HEK293 (cell line): ENCODE measurements at regions not wholly inside any gene's neighbourhood (a gene's known extent, or its start where the extent isn't known, plus 50 kb on each side); places are given as distances from the start of the nearest gene placed in this dataset.

ENCODE experiments used
- CTCF ChIA-PET: fragments of 350-600 bp; formaldehyde crosslinking; extraction: SDS; loops from one replicate; lab custom pipeline; 2021; ENCODE audit warnings: antibody characterized with exemption; lab: Yijun Ruan, JAX
- POLR2A ChIA-PET: fragments of 300-600 bp; formaldehyde crosslinking; extraction: SDS; loops from one replicate; lab custom pipeline; 2020; ENCODE audit warnings: antibody characterized with exemption, inconsistent platforms; lab: Yijun Ruan, JAX
- H3K27ac ChIP-seq: fragments of 200-500 bp; sonication (Bioruptor generic); 2 replicates; pipeline ENCODE4 v1.5.1; 2014; ENCODE audit warnings: low read depth, low read length, control low read depth, inconsistent platforms; ENCODE audit errors: extremely low read depth
- H3K36me3 ChIP-seq, 2 experiments: fragments of 200-500 bp in 1 of 2; sonication (Bioruptor generic) in 1 of 2; 1 replicate in 1 of 2; 2 replicates in 1 of 2; pipeline ENCODE4 v1.5.1; 2014 to 2017; ENCODE audit warnings: inconsistent platforms in 2 of 2, low read length in 2 of 2; ENCODE audit not compliant: control insufficient read depth in 2 of 2, insufficient read depth in 1 of 2
- H3K4me1 ChIP-seq: fragments of 200-500 bp; sonication (Bioruptor generic); 2 replicates; pipeline ENCODE4 v1.5.1; 2014; ENCODE audit warnings: mild to moderate bottlenecking, low read length, inconsistent platforms; ENCODE audit not compliant: control insufficient read depth, insufficient read depth
- H3K4me3 ChIP-seq: 2 replicates; pipeline ENCODE4 v1.5.1; 2011; ENCODE audit warnings: low read depth, mild to moderate bottlenecking, control low read depth, low read length, moderate library complexity
- H3K9me3 ChIP-seq: fragments of 200-500 bp; sonication (Bioruptor generic); 2 replicates; pipeline ENCODE4 v1.5.1; 2014; ENCODE audit warnings: low read depth, low read length, inconsistent platforms; ENCODE audit not compliant: control insufficient read depth, insufficient read depth
- CTCF ChIP-seq: fragments of 450-650 bp; formaldehyde crosslinking; IDR thresholded peaks from 2 replicates; pipeline ENCODE4 v1.5.1; 2016; ENCODE audit warnings: missing biosample characterization, missing genetic modification characterization
- ELK4 ChIP-seq: IDR thresholded peaks from 2 replicates; pipeline ENCODE4 v1.6.1; 2011; ENCODE audit warnings: mild to moderate bottlenecking, low read depth, low read length, borderline replicate concordance
- HOXD13 ChIP-seq: sonication (generic); formaldehyde crosslinking; IDR thresholded peaks from 2 replicates; pipeline ENCODE4 v1.8.0; 2022; ENCODE audit warnings: missing genetic modification reagents, borderline replicate concordance
- PATZ1 ChIP-seq: fragments of 450-650 bp; formaldehyde crosslinking; IDR thresholded peaks from 2 replicates; pipeline ENCODE4 v1.5.1; 2016; ENCODE audit warnings: missing biosample characterization, missing genetic modification characterization
- REPIN1 ChIP-seq: fragments of 450-650 bp; formaldehyde crosslinking; IDR thresholded peaks from 2 replicates; pipeline ENCODE4 v1.5.1; 2017; ENCODE audit warnings: missing biosample characterization, missing genetic modification characterization, low read depth
- SP7 ChIP-seq: fragments of 450-650 bp; formaldehyde crosslinking; IDR thresholded peaks from 2 replicates; pipeline ENCODE4 v1.5.1; 2016; ENCODE audit warnings: missing biosample characterization, missing genetic modification characterization
- ZBTB49 ChIP-seq: fragments of 450-650 bp; formaldehyde crosslinking; IDR thresholded peaks from 2 replicates; pipeline ENCODE4 v1.5.1; 2016; ENCODE audit warnings: missing biosample characterization, missing genetic modification characterization, low read depth
- ZBTB6 ChIP-seq: fragments of 450-650 bp; formaldehyde crosslinking; IDR thresholded peaks from 2 replicates; pipeline ENCODE4 v1.5.1; 2017; ENCODE audit warnings: missing biosample characterization, missing genetic modification characterization
- ZFP37 ChIP-seq: fragments of 450-650 bp; formaldehyde crosslinking; IDR thresholded peaks from 2 replicates; pipeline ENCODE4 v1.5.1; 2016; ENCODE audit warnings: missing biosample characterization, missing genetic modification characterization
- ZNF132 ChIP-seq: fragments of 450-650 bp; formaldehyde crosslinking; IDR thresholded peaks from 2 replicates; pipeline ENCODE4 v1.5.1; 2017; ENCODE audit warnings: missing biosample characterization, missing genetic modification characterization, borderline replicate concordance
- ZNF140 ChIP-seq: fragments of 450-650 bp; formaldehyde crosslinking; IDR thresholded peaks from 2 replicates; pipeline ENCODE4 v1.5.1; 2016; ENCODE audit warnings: missing biosample characterization, missing genetic modification characterization
- ZNF169 ChIP-seq: fragments of 450-650 bp; formaldehyde crosslinking; IDR thresholded peaks from 2 replicates; pipeline ENCODE4 v1.5.1; 2016; ENCODE audit warnings: missing biosample characterization, missing genetic modification characterization
- ZNF174 ChIP-seq: fragments of 450-650 bp; formaldehyde crosslinking; IDR thresholded peaks from 2 replicates; pipeline ENCODE4 v1.5.0; 2017; ENCODE audit warnings: missing biosample characterization, mild to moderate bottlenecking, missing genetic modification characterization
- ZNF184 ChIP-seq: fragments of 450-650 bp; IDR thresholded peaks from 2 replicates; pipeline ENCODE4 v1.5.1; 2018; ENCODE audit warnings: missing biosample characterization, mild to moderate bottlenecking, missing genetic modification characterization
- ZNF214 ChIP-seq: fragments of 450-650 bp; formaldehyde crosslinking; IDR thresholded peaks from 2 replicates; pipeline ENCODE4 v1.5.1; 2017; ENCODE audit warnings: missing biosample characterization, mild to moderate bottlenecking, missing genetic modification characterization, borderline replicate concordance
- ZNF48 ChIP-seq: fragments of 450-650 bp; formaldehyde crosslinking; IDR thresholded peaks from 2 replicates; pipeline ENCODE4 v1.5.1; 2016; ENCODE audit warnings: missing biosample characterization, missing genetic modification characterization
- ZNF514 ChIP-seq: fragments of 450-650 bp; formaldehyde crosslinking; IDR thresholded peaks from 2 replicates; pipeline ENCODE4 v1.5.1; 2016; ENCODE audit warnings: missing biosample characterization, missing genetic modification characterization
- ZNF518A ChIP-seq: fragments of 450-650 bp; formaldehyde crosslinking; conservative IDR thresholded peaks from 2 replicates; pipeline ENCODE4 v1.5.1; 2016; ENCODE audit warnings: low read depth, missing biosample characterization, missing genetic modification characterization
- ZNF701 ChIP-seq: fragments of 450-650 bp; formaldehyde crosslinking; IDR thresholded peaks from 2 replicates; pipeline ENCODE4 v1.5.1; 2016; ENCODE audit warnings: missing biosample characterization, missing genetic modification characterization
- ZNF777 ChIP-seq: fragments of 450-650 bp; formaldehyde crosslinking; IDR thresholded peaks from 2 replicates; pipeline ENCODE4 v1.5.1; 2017; ENCODE audit warnings: missing biosample characterization, missing genetic modification characterization, borderline replicate concordance

- no peak overlapping the region for H3K4me3 ChIP-seq
- TF ChIP-seq ZNF174 (tag by site-specific recombination) (no peak), ZNF48 (tag by site-specific recombination) (no peak), ZNF701 (tag by site-specific recombination) (no peak), ZNF518A (tag by site-specific recombination) (no peak), PATZ1 (tag by site-specific recombination) (no peak), REPIN1 (tag by site-specific recombination) (no peak), ZNF169 (tag by site-specific recombination) (no peak), ZNF140 (no peak), ZNF184 (tag by site-specific recombination) (no peak), CTCF (no peak), ZBTB49 (tag by site-specific recombination) (no peak), SP7 (tag by site-specific recombination) (no peak), ZNF214 (tag by site-specific recombination) (no peak), ZBTB6 (no peak), HOXD13 (no peak), ELK4 (no peak), ZNF777 (tag by site-specific recombination) (no peak), ZFP37 (tag by site-specific recombination) (no peak), ZNF514 (tag by site-specific recombination) (no peak), ZNF132 (no peak)
- ChIA-PET CTCF (interaction anchor here (0.6 to 0.7 kb wide), 3 partner anchors 51 to 530 kb away, joined by 3 to 4 read pairs (median 3); no protein-coding TSS in a partner anchor), POLR2A (no interaction called here)
- H3K27ac ChIP-seq: no peak overlapping the region
- no peaks in the 10 kb centered on the region for H3K9me3 ChIP-seq
- H3K36me3 ChIP-seq: no peaks in the 10 kb centered on the region
- H3K4me1 ChIP-seq: no peaks in the 10 kb centered on the region
Observed at GRCh38 chr20:58127701-58128111, 100.7 kb downstream of the ANKRD60 start.
